Colonic mucosa (tissue), 4 donors: ENCODE measurements at regions not wholly inside any gene's neighbourhood (a gene's known extent, or its start where the extent isn't known, plus 50 kb on each side); places are given as distances from the start of the nearest gene placed in this dataset.

Source experiments
- DNase-seq: peaks from one replicate; pipeline ENCODE4 v3.0.0-alpha.2; 2020
- H3K27ac ChIP-seq: fragments of 200-600 bp; one replicate; pipeline ENCODE4 v1.8.0; 2021
- H3K27me3 ChIP-seq: fragments of 200-600 bp; one replicate; pipeline ENCODE4 v1.8.0; 2021
- H3K36me3 ChIP-seq: fragments of 200-600 bp; one replicate; pipeline ENCODE4 v1.8.0; 2021
- H3K4me1 ChIP-seq: fragments of 200-600 bp; one replicate; pipeline ENCODE4 v1.8.0; 2021; ENCODE audit warnings: mild to moderate bottlenecking
- H3K4me3 ChIP-seq: fragments of 200-600 bp; one replicate; pipeline ENCODE4 v1.8.0; 2021
- H3K9ac ChIP-seq, 2 donors: one replicate each; pipeline ENCODE4 v1.7.0; 2013; ENCODE audit warnings: control low read depth in 2 of 2, low read depth in 2 of 2, low read length in 2 of 2
- H3K9me3 ChIP-seq: fragments of 200-600 bp; one replicate; pipeline ENCODE4 v1.8.0; 2021
- CTCF ChIP-seq: fragments of 200-600 bp; IDR thresholded peaks from one replicate; pipeline ENCODE4 v1.8.0; 2022; ENCODE audit warnings: antibody characterized with exemption, mild to moderate bottlenecking
- intact Hi-C: fragments of 100-400 bp; cut with DNase I; formaldehyde crosslinking; loops from one replicate; pipeline ENCODE4 v1.14.1; 2022
- donor health status: healthy.
- donor health status: DM: no; HTN: no; CAD: no.
- donor health status: DM: no; HTN: no; CAD: no.

- H3K9ac ChIP-seq = no peak overlapping the region
- no peaks in the 10 kb centered on the region for H3K9me3 ChIP-seq
- no peak overlapping the region for H3K27ac ChIP-seq
- DNase-seq = no peak
- no peaks in the 10 kb centered on the region for H3K4me1 ChIP-seq
- no peaks in the 10 kb centered on the region for H3K27me3 ChIP-seq
- no peaks in the 10 kb centered on the region for H3K36me3 ChIP-seq
- no peak for TF ChIP-seq CTCF
- intact Hi-C loops = no loop called here
- H3K4me3 ChIP-seq = no peak overlapping the region
Observed at GRCh38 chr20:55616367-55616766, 389.0 kb downstream of the CBLN4 start.

DNA sequence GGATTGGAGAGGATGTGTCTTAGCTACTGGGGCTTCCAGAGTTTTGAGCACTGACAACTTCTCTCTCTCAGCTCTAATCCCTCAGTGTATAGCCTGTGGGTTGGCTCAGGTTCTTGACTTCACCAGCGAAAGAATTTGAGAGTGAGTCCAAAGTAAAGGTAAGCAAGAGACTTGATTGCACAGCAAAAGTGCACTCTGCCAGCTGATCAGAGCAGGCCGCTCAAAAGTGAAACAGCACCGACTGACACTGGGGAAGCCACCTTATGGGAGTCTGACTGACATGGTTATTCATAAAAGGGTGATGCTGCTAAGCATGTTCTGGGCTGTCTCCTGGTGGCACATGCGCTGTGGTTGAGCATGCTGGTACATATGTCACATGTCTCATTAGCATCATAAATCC is 389.5 kb downstream of the CBLN4 start:
- H3K36me3 ChIP-seq = no peaks in the 10 kb centered on the region
- H3K4me3 ChIP-seq = no peak overlapping the region
- no peaks in the 10 kb centered on the region for H3K4me1 ChIP-seq
- H3K27ac ChIP-seq = no peak overlapping the region
- no peaks in the 10 kb centered on the region for H3K27me3 ChIP-seq
- no peak overlapping the region for H3K9ac ChIP-seq
- TF ChIP-seq CTCF = no peak
- H3K9me3 ChIP-seq = no peaks in the 10 kb centered on the region
- intact Hi-C loops = no loop called here
- DNase-seq = no peak

GRCh38 chr20:55614220-55614757 is 391.0 kb downstream of the CBLN4 start:
- Histone ChIP-seq H3K36me3 (no peaks in the 10 kb centered on the region), H3K27me3 (no peaks in the 10 kb centered on the region), H3K27ac (no peak overlapping the region), H3K9ac (no peak overlapping the region), H3K9me3 (no peaks in the 10 kb centered on the region), H3K4me1 (no peaks in the 10 kb centered on the region), H3K4me3 (no peak overlapping the region)
- no peak for DNase-seq
- TF ChIP-seq CTCF = no peak
- intact Hi-C loops = no loop called here

DNA sequence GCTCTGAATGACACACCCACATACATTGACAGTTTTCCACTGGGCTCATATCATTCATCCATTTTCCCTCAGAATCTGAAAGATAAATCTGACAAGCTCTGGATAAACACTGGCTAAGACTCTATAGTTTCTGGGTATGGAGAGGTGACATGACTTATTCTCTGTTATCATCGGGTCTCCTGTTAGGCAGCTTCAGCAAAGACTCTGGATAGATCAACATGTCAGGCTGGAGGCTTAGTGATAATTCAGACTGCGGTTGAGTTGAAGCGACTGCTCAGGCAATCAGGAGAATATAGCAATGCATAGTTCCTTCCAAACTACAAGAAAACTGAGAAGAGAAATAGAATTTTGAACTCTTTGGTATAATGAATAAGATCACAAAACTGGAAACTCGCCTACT is 394.6 kb downstream of the CBLN4 start:
- Histone ChIP-seq H3K27ac (no peak overlapping the region), H3K4me1 (no peaks in the 10 kb centered on the region), H3K27me3 (no peaks in the 10 kb centered on the region), H3K4me3 (no peak overlapping the region), H3K36me3 (no peaks in the 10 kb centered on the region), H3K9ac (no peak overlapping the region), H3K9me3 (no peaks in the 10 kb centered on the region)
- intact Hi-C loops = no loop called here
- no peak for TF ChIP-seq CTCF
- DNase-seq = no peak

DNA sequence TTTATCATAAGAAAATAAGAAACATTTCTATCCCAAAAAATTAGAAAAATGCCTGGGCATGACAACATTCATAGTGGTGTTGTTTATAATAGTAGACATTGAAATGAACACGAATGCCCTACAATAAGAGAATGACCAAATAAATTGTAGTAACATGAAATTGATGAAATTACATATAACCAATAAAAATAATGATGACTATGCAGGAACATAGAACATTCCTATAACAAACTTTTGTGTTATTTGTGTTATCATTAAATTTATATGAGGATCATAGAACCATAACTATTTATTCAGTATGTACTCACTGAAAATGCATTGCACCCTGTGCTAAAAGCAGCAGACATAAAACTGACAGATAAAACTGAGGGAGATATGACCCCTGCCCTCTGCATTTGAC is 399.7 kb downstream of the CBLN4 start:
- no peak for DNase-seq
- H3K9ac ChIP-seq = no peak overlapping the region
- H3K4me1 ChIP-seq = no peaks in the 10 kb centered on the region
- H3K9me3 ChIP-seq = no peaks in the 10 kb centered on the region
- no peak overlapping the region for H3K27ac ChIP-seq
- no peak overlapping the region for H3K4me3 ChIP-seq
- no peaks in the 10 kb centered on the region for H3K27me3 ChIP-seq
- intact Hi-C loops = no loop called here
- no peaks in the 10 kb centered on the region for H3K36me3 ChIP-seq
- no peak for TF ChIP-seq CTCF

DNA sequence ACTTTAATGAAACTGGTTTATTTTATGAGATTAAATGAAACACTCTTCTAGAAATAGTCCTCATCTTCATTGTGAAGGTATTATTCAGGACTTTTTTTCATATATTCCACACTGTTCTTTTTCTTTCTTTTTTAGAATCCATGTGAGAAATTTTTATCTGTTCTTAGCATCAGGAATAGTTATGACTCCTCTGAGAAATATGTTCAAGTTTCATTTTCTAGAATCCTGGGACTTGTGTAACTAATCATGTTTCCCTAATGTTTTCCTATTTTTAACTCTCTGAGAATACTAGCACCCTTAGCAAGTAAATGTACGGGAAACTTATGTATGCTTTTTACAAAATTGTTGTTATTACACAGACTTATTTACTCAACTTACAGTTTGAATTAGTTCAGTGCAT is 407.8 kb downstream of the CBLN4 start:
- Histone ChIP-seq H3K9me3 (no peaks in the 10 kb centered on the region), H3K4me3 (no peak overlapping the region), H3K27me3 (no peaks in the 10 kb centered on the region), H3K4me1 (no peaks in the 10 kb centered on the region), H3K9ac (no peak overlapping the region), H3K36me3 (no peaks in the 10 kb centered on the region), H3K27ac (no peak overlapping the region)
- intact Hi-C loops = no loop called here
- DNase-seq = no peak
- no peak for TF ChIP-seq CTCF
